ENCODE measurements at regions not wholly inside any gene's neighbourhood (a gene's known extent, or its start where the extent isn't known, plus 50 kb on each side); places are given as distances from the start of the nearest gene placed in this dataset.

DNA sequence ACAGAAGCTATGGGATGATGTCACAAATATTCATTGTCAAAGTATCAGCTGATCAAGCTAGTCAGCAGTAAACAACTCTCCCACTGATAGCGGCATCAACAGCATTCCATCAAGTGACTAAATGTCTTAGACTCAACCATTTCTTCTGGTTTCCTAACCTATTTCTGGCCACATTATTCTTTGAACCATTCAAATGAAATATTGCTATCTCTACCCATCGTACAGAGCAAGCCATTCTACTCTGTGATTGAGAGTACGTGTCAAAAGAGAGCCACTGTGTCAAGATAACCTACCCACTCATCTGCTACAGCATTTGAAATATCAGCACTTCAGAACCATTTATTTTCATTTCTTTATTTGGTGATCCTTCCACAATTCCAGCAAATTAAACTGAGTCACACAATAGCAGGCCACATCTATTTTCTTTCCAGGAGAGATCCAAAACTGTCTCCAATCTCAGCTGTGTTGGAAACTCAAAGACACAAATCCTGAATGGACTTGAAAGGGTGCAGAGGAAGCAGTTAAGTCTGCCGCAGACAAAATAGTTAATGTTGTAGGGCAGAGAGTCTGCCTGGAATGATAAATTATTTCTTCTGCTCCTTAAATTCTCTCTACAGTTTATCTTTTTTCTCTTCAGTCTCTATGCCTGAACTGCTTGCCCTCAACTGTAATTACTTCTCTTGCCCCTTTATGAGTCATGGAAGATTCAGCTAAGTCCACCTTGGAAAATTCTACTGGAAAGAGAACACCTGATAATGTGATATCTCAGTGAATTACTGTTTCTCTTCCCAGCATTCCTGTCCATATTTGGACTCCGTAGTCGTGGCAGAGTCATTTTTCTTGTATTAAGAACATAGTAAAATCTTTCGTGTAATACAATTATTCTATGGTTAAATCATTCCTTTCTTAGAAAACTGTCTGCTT is 364.8 kb downstream of the PDGFC start:
- TF ChIP-seq EZH2 (IDR thresholded peaks at IDR 0.05) (no peak), POLR2AphosphoS5 (IDR thresholded peaks at IDR 0.05; ENCODE audit: borderline replicate concordance, low read depth, low read length) (no peak), FOXP2 (optimal IDR thresholded peaks at IDR 0.05; ENCODE audit: control extremely low read depth, extremely low read length, insufficient read depth) (no peak)
